ENCODE measurements at regions not wholly inside any gene's neighbourhood (a gene's known extent, or its start where the extent isn't known, plus 50 kb on each side); places are given as distances from the start of the nearest gene placed in this dataset.

DNA sequence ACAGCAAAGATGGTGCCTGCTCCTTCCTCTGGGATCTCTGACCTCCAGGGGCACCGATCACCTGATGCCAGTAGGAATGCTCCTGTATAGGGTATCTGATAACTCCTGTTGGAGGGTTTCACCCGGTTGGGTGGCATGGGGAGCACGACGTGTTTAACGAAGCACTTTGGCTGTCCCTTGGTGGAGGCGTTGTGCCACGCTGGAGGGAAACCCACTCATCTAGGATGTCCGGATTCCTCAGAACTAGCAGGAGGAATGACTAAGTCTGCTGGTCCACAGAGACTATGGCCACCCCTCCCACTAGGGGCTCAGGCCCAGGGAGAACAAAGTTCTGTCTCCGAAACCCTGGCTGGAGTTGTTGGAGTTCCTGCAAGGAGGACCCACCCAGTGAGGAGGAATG is 1624.4 kb downstream of the GRIK2 start:
- TF ChIP-seq, protein P1, sequence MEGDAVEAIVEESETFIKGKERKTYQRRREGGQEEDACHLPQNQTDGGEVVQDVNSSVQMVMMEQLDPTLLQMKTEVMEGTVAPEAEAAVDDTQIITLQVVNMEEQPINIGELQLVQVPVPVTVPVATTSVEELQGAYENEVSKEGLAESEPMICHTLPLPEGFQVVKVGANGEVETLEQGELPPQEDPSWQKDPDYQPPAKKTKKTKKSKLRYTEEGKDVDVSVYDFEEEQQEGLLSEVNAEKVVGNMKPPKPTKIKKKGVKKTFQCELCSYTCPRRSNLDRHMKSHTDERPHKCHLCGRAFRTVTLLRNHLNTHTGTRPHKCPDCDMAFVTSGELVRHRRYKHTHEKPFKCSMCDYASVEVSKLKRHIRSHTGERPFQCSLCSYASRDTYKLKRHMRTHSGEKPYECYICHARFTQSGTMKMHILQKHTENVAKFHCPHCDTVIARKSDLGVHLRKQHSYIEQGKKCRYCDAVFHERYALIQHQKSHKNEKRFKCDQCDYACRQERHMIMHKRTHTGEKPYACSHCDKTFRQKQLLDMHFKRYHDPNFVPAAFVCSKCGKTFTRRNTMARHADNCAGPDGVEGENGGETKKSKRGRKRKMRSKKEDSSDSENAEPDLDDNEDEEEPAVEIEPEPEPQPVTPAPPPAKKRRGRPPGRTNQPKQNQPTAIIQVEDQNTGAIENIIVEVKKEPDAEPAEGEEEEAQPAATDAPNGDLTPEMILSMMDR (IDR thresholded peaks at IDR 0.05): no peak
- no peak for TF ChIP-seq POLR2A (IDR thresholded peaks at IDR 0.05)
